ENCODE measurements at regions not wholly inside any gene's neighbourhood (a gene's known extent, or its start where the extent isn't known, plus 50 kb on each side); places are given as distances from the start of the nearest gene placed in this dataset.

GRCh38 chr4:11342401-11342800 lies 86.3 kb downstream of the HS3ST1 start:
- ChIA-PET CTCF (ENCODE audit: low intra/inter-chr PET ratio) (no interaction called here), POLR2A (no interaction called here)
- H3K4me3 ChIP-seq = no peak overlapping the region
- in situ Hi-C loops (cut with MboI) (no loop called here), intact Hi-C loops (cut with micrococcal nuclease) (no loop called here)
- no peaks in the 10 kb centered on the region for H3K9me1 ChIP-seq (ENCODE audit: control insufficient read depth, insufficient read depth, low read length)
- H3K27ac ChIP-seq (ENCODE audit: extremely low read depth, low read depth, low read length) = no peak overlapping the region
- TF ChIP-seq ZNF589 (CRISPR knock-in tag; IDR thresholded peaks at IDR 0.05; ENCODE audit: low read depth) = no peak
- TF ChIP-seq ZNF57 (CRISPR knock-in tag; IDR thresholded peaks at IDR 0.05) = no peak
- TF ChIP-seq PHF21A (IDR thresholded peaks at IDR 0.05; ENCODE audit: borderline replicate concordance, low read depth) = no peak
- no peak for TF ChIP-seq USF2 (CRISPR knock-in tag; IDR thresholded peaks at IDR 0.05)
- TF ChIP-seq MEF2A (IDR thresholded peaks at IDR 0.05; ENCODE audit: control insufficient read depth, low read depth, low read length) = no peak
- no peak for TF ChIP-seq TAF1 (IDR thresholded peaks at IDR 0.05; ENCODE audit: control insufficient read depth, extremely low read depth, insufficient read depth, low read length, severe bottlenecking)
- TF ChIP-seq E4F1 (CRISPR knock-in tag; IDR thresholded peaks at IDR 0.05; ENCODE audit: borderline replicate concordance) = no peak
- TF ChIP-seq PBX2 (CRISPR knock-in tag; IDR thresholded peaks at IDR 0.05; ENCODE audit: low read depth) = no peak
- TF ChIP-seq PBX2 (tag; conservative IDR thresholded peaks at IDR 0.05; ENCODE audit: low read depth) = no peak
- TF ChIP-seq HOXB6 (CRISPR knock-in tag; IDR thresholded peaks at IDR 0.05; ENCODE audit: borderline replicate concordance) = no peak
- no peak for TF ChIP-seq ZNF511 (CRISPR knock-in tag; IDR thresholded peaks at IDR 0.05)
- TF ChIP-seq IFI16 (CRISPR knock-in tag; IDR thresholded peaks at IDR 0.05) = no peak
- TF ChIP-seq ELF4 (CRISPR knock-in tag; IDR thresholded peaks at IDR 0.05) = no peak
- no peak for TF ChIP-seq HMGXB4 (CRISPR knock-in tag; IDR thresholded peaks at IDR 0.05)
- H3K4me2 ChIP-seq (ENCODE audit: insufficient read depth, low read length) = no peak overlapping the region
- H3K9me3 ChIP-seq (replicated peaks; ENCODE audit: control insufficient read depth, insufficient read depth, low read depth, low read length) = no peaks in the 10 kb centered on the region
- no peaks in the 10 kb centered on the region for H3K27me3 ChIP-seq (ENCODE audit: control insufficient read depth in 2 of 2, insufficient read depth in 2 of 2, low read length in 2 of 2)
- no peaks in the 10 kb centered on the region for H3K36me3 ChIP-seq (ENCODE audit: control insufficient read depth, insufficient read depth, low read length)
- FAIRE-seq (no peak), ATAC-seq (no peak), DNase-seq (ENCODE audit: extremely low read depth in 1 of 4, low spot score in 3 of 4) (no peak)
- 0% methylated on average over 6 of the region's 6 CpGs for WGBS (ENCODE audit: insufficient coverage, low coverage, missing lambda C conversion rate)
- BruUV-seq (replicated peaks) = no TSS peak
- H2AFZ ChIP-seq (ENCODE audit: low read depth, low read length) = no peak overlapping the region
- H3K9ac ChIP-seq (ENCODE audit: insufficient read depth in 1 of 2, low read depth in 2 of 2, low read length in 2 of 2) = no peak overlapping the region
- no peaks in the 10 kb centered on the region for H4K20me1 ChIP-seq (replicated peaks; ENCODE audit: control insufficient read depth, insufficient read depth, low read length)
- H3K79me2 ChIP-seq (ENCODE audit: control insufficient read depth, insufficient read depth, low read length) = no peaks in the 10 kb centered on the region
- H3K4me1 ChIP-seq (replicated peaks in 1 of 2; ENCODE audit: control insufficient read depth in 2 of 2, insufficient read depth in 2 of 2, low read length in 2 of 2) = no peaks in the 10 kb centered on the region
